ENCODE measurements at regions not wholly inside any gene's neighbourhood (a gene's known extent, or its start where the extent isn't known, plus 50 kb on each side); places are given as distances from the start of the nearest gene placed in this dataset.

DNA sequence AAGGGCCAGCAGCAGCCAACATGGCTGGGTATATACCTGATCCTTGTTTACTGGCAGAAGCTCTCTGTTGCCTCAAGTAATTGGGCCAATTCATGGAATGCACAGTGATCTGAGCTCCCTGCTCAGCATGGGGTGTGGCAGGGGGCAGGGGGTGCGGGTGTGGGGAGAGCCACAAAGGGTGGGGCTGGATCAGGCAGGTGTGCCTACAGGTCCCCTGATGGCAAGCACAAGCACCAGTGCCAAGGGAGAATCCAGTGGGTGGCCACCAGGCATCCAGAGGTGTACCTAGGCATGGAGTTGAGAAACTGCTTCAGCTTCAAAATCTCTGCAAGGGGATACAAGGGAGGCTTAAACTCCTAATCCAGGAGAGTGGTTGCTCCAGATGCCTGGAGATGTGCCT is 235.8 kb upstream of the TLE4 start:
- TF ChIP-seq CTCF (IDR thresholded peaks at IDR 0.05) = no peak
- no peak for TF ChIP-seq POLR2AphosphoS5 (IDR thresholded peaks at IDR 0.05)
- TF ChIP-seq EP300 (IDR thresholded peaks at IDR 0.05) = no peak
- no peak for TF ChIP-seq POLR2A (IDR thresholded peaks at IDR 0.05)

All from stomach (tissue), 4 donors.